PFSK-1 (cell line): ENCODE measurements at regions not wholly inside any gene's neighbourhood (a gene's known extent, or its start where the extent isn't known, plus 50 kb on each side); places are given as distances from the start of the nearest gene placed in this dataset.

Experiments
- FOXP2 ChIP-seq: optimal IDR thresholded peaks from 2 replicates; pipeline ENCODE3; 2011; ENCODE audit warnings: borderline replicate concordance, control low read depth, inconsistent platforms; ENCODE audit not compliant: insufficient read depth; ENCODE audit errors: extremely low read length, extremely low read depth
- POLR2AphosphoS5 ChIP-seq: IDR thresholded peaks from 2 replicates; pipeline ENCODE4 v1.6.1; 2012; ENCODE audit warnings: low read depth, mild to moderate bottlenecking, control low read depth, low read length, moderate library complexity
- REST ChIP-seq, 2 experiments: IDR thresholded peaks; 2 replicates each; pipeline versions ENCODE4 v1.6.1 to v1.8.0; 2011 to 2012; ENCODE audit warnings: low read depth in 2 of 2, low read length in 2 of 2, control low read depth in 1 of 2, inconsistent platforms in 1 of 2, mild to moderate bottlenecking in 1 of 2, moderate library complexity in 1 of 2; ENCODE audit not compliant: insufficient read depth in 1 of 2
- SIN3A ChIP-seq: IDR thresholded peaks from 2 replicates; pipeline ENCODE4 v1.6.1; 2012; ENCODE audit warnings: mild to moderate bottlenecking, low read length, moderate library complexity, borderline replicate concordance; ENCODE audit not compliant: insufficient read depth
- TAF1 ChIP-seq: IDR thresholded peaks from 2 replicates; pipeline ENCODE4 v1.6.1; 2012; ENCODE audit warnings: low read length, control low read depth, borderline replicate concordance; ENCODE audit not compliant: insufficient read depth

- TF ChIP-seq POLR2AphosphoS5 (no peak), TAF1 (no peak), REST (IDR thresholded peaks at IDR 0.05; ENCODE audit: insufficient read depth in 1 of 2, low read depth in 2 of 2, low read length in 2 of 2) (no peak), SIN3A (no peak), FOXP2 (no peak)
Observed at GRCh38 chr2:238627899-238628298, 201.2 kb downstream of the ASB1 start.

- TF ChIP-seq POLR2AphosphoS5 (no peak), SIN3A (no peak), REST (IDR thresholded peaks at IDR 0.05; ENCODE audit: insufficient read depth in 1 of 2, low read depth in 2 of 2, low read length in 2 of 2) (no peak), FOXP2 (no peak), TAF1 (no peak)
Observed at GRCh38 chr2:238629064-238629463, 202.3 kb downstream of the ASB1 start.

- no peak for TF ChIP-seq FOXP2
Observed at GRCh38 chr2:238631491-238632180, 204.9 kb downstream of the ASB1 start.

- TF ChIP-seq SIN3A, result no peak
- no peak for TF ChIP-seq REST (IDR thresholded peaks at IDR 0.05; ENCODE audit: insufficient read depth in 1 of 2, low read depth in 2 of 2, low read length in 2 of 2)
- no peak for TF ChIP-seq POLR2AphosphoS5
Observed at GRCh38 chr2:238632181-238633060, 205.7 kb downstream of the ASB1 start.

GRCh38 chr2:238633426-238634328, 206.9 kb downstream of the ASB1 start:
- TF ChIP-seq SIN3A (no peak), POLR2AphosphoS5 (no peak), TAF1 (no peak), FOXP2 (no peak), REST (IDR thresholded peaks at IDR 0.05; ENCODE audit: insufficient read depth in 1 of 2, low read depth in 2 of 2, low read length in 2 of 2) (no peak)
